HG03103 (cell line): ENCODE measurements at regions not wholly inside any gene's neighbourhood (a gene's known extent, or its start where the extent isn't known, plus 50 kb on each side); places are given as distances from the start of the nearest gene placed in this dataset.

ENCODE experiments used
- ATAC-seq: cut with Tn5 transposase; IDR thresholded peaks from one replicate; pipeline ENCODE4 v1.9.1; 2021; ENCODE audit warnings: low read depth; ENCODE audit not compliant: unreplicated experiment

- ATAC-seq = no peak
Observed at GRCh38 chr14:44788612-44789011, 173.1 kb downstream of the KLHL28 start.

DNA sequence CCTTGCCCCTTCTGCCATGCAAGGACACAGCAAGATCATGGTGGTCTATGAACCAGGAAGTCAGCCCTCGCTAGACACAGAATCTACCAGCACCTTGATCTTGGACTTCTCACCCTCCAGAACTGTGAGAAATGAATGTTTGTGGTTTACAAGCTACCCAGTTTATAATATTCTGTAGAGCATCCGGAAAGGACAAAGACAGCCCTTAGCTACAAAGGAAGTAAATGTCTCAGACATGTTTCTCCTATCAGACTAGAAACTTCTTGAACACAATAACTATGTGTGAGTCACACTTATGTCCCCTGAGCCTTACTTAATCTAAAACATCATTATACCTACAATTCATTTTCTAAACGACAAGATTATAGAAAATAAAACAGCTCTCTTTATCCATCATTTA, 176.7 kb downstream of the KLHL28 start:
- no peak for ATAC-seq

- ATAC-seq = no peak
Observed at GRCh38 chr14:44783901-44784300, 177.8 kb downstream of the KLHL28 start.

GRCh38 chr14:44782775-44783238, 178.9 kb downstream of the KLHL28 start:
- ATAC-seq = no peak

DNA sequence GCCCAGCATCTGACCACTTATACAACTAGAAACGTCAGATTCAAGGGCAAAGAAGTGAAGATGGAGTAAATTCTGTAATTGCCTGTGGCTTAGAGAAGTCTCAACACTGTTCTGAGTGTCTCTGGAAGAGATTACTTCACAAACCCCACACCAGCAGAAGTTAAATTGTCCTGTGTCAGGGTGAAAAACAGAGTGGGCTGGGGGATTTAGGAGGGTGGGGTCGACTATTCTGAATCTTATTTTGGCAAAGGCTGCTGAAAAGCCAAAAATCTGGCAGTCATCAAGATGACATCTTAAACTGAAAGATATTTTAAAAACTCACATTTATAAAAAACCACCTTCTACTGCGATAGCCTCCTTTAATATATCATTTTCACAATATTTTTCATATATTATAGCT, 180.8 kb downstream of the KLHL28 start:
- ATAC-seq = no peak

DNA sequence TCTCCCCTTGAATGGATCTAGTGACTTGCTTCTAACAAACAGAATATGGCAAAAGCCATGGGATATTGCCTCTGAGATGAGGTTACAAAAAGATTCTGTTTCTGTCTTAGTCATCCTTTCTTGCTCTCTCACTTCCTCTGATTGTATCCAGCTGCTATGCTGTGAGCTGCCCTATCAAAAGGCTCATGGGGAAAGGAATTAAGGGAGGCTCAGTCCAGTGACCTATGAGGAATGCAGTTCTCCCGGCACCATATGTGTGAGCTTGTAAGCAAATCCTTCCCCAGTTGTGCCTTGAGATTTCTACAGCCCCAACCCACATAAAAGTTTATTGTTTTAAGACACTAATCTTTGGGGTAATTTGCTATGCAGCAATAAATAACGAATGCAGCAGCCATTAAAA, 183.1 kb downstream of the KLHL28 start:
- ATAC-seq = peak; percentile 60

- no peak for ATAC-seq
Observed at GRCh38 chr14:44777584-44777983, 184.2 kb downstream of the KLHL28 start.

DNA sequence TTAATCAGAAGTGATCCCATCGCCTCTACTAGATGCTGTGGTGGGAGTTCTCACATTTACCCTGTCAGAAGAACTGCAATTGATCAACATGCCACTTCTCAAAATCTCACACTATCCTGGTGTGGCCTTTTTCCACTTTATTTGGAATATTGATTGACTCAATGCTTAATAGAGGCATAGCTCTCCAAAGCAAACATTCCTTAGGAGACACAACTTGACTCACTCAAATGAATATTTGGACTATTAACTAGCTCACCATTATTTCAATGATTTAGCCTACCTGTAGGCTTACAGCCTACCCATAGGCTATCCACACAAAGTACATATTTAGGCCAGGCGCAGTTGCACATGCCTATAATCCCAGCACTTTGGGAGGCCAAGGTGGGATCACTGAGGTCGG, 186.5 kb downstream of the KLHL28 start:
- no peak for ATAC-seq

DNA sequence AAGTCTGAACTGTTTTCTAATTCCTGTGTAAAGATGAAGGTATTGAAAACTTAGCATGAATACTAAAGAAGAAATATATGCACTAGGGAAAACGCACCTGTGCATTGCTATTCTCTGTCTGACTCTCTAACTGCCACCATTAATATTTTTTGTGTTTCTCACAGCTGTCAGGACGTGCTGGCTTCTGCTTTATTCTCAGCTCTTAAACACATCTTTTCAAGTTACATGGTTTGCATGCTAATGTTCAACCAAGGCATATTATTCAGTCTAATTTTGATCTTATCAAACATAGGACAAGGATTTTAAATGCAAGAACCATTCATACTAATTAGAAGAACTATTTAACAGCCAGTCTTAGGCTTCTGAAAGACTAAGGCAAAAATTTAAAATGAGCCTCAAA, 187.4 kb downstream of the KLHL28 start:
- no peak for ATAC-seq

- ATAC-seq = no peak
Observed at GRCh38 chr14:44771496-44771895, 190.3 kb downstream of the KLHL28 start.

DNA sequence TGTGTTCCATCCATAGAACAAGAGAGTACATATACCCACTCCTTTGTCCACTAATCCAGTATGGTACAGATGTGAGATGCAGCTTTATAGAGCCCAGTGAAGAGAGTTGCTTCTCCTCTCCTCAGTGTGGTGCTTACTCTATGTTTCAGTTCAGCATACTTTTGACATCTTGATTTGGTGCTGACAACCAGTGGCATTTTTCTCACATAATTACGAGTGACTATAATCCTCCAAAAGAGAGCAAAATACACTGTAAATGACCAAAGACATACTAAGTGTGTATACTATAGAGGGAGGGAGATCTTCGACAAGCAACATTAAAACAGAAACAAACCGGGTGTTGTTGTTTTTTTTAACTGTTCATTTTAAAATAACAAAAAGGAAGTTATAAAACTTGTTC, 191.5 kb downstream of the KLHL28 start:
- no peak for ATAC-seq

DNA sequence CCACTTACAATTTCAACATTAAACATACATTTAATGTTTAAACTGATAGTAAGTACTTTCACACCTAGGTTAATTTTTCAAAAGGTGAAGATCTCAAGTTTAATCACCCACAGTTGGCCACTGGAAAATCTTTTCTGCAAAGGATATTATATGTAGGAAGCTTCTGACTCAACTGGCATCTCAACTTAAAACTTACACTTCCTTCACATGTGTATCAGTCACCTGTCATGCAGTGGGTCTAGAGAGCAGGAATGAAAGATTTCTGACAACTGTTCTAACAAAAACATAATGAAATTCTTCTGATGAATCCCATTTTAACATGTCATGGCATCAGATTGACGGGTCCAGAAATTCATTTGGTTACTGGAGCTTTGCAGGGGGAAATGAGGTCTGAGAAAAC, 192.8 kb downstream of the KLHL28 start:
- ATAC-seq = no peak

GRCh38 chr14:44767646-44768173, 194.0 kb downstream of the KLHL28 start:
- no peak for ATAC-seq

- no peak for ATAC-seq
Observed at GRCh38 chr14:44766285-44766684, 195.5 kb downstream of the KLHL28 start.

GRCh38 chr14:44763356-44763755, 198.4 kb downstream of the KLHL28 start:
- ATAC-seq = no peak

GRCh38 chr14:44759277-44759676, 202.5 kb downstream of the KLHL28 start:
- ATAC-seq = no peak

GRCh38 chr14:44756554-44756953, 205.2 kb downstream of the KLHL28 start:
- ATAC-seq = no peak

GRCh38 chr14:44745371-44745770, 216.4 kb downstream of the KLHL28 start:
- ATAC-seq = no peak

DNA sequence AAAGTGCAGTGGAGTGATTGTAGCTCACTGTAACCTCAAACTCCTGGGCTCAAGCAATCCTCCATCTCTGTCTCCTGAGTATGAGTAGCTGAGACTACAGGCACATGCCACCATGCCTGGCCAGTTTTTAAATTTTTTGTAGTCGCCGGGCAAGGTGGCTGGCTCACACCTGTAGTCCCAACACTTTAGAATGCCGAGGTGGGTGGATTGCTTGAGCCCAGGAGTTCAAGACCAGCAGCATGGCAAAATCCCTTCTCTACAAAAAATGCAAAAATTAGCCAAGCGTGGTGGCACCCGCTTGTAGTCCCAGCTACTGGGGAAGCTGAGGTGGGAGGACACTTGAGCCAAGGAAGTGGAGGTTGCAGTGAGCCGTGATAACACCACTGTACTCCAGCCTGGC, 219.5 kb downstream of the KLHL28 start:
- ATAC-seq = no peak

- no peak for ATAC-seq
Observed at GRCh38 chr14:44741431-44741830, 220.3 kb downstream of the KLHL28 start.

GRCh38 chr14:44736326-44736725, 225.4 kb downstream of the KLHL28 start:
- no peak for ATAC-seq

- ATAC-seq = no peak
Observed at GRCh38 chr14:44732144-44732543, 225.1 kb upstream of the FSCB start.

- no peak for ATAC-seq
Observed at GRCh38 chr14:44730860-44731259, 223.8 kb upstream of the FSCB start.
